ENCODE measurements at regions not wholly inside any gene's neighbourhood (a gene's known extent, or its start where the extent isn't known, plus 50 kb on each side); places are given as distances from the start of the nearest gene placed in this dataset.

DNA sequence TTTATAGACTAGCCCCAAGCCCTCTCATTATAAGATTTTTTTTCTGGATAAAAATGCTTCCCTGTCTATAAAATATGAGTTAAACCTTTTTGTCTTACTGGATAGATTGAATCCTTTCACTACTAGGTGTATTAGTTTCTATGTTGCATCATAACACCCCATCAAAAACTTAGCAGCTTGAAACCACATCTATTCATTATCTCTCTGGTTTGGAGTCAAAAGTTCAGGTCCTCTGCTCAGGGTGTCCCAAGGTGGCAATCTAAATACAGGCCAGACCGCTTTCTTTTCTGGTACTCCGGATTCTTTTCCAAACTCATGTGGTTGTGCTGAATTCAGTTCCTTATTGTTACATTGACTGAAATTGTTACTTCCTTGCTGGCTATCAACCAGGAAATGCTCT, 515.5 kb downstream of the PDHA2 start:
- Histone ChIP-seq H3K4me3 (ENCODE audit: insufficient read depth, low read depth, low read length) (no peak overlapping the region), H2BK5ac (ENCODE audit: low read depth, low read length, poor library complexity, severe bottlenecking) (no peak overlapping the region), H3K4me2 (ENCODE audit: low read depth, low read length) (no peak overlapping the region), H2AK9ac (replicated peaks; ENCODE audit: low read depth, low read length, poor library complexity) (no peak overlapping the region), H3K9me3 (ENCODE audit: control insufficient read depth, insufficient read depth, low read length) (peaks cover 1% of the 10 kb centered on the region; the same call in 1 of the 2 replicates), H2BK120ac (ENCODE audit: low read depth, low read length) (no peak overlapping the region), H3K4ac (ENCODE audit: low read depth, low read length) (no peak overlapping the region), H3K27ac (ENCODE audit: insufficient read depth, low read length) (no peak overlapping the region), H4K91ac (ENCODE audit: insufficient read depth, low read depth, low read length) (no peak overlapping the region), H3K79me1 (ENCODE audit: low read depth in 1 of 2, low read length in 2 of 2) (no peaks in the 10 kb centered on the region), H2AFZ (replicated peaks; ENCODE audit: low read length, poor library complexity) (no peak overlapping the region), H3K27me3 (ENCODE audit: control insufficient read depth, insufficient read depth, low read length) (no peaks in the 10 kb centered on the region), H2BK15ac (ENCODE audit: low read depth, low read length) (no peak overlapping the region), H3K9ac (ENCODE audit: low read depth, low read length) (no peak overlapping the region), H3K36me3 (ENCODE audit: control insufficient read depth, insufficient read depth, low read length) (no peaks in the 10 kb centered on the region), H3K14ac (replicated peaks; ENCODE audit: low read depth, low read length) (no peak overlapping the region), H3K23ac (ENCODE audit: low read depth, low read length) (no peak overlapping the region), H3K4me1 (ENCODE audit: control insufficient read depth, insufficient read depth, low read length) (no peaks in the 10 kb centered on the region), H2BK20ac (ENCODE audit: low read depth, low read length) (no peak overlapping the region), H4K5ac (ENCODE audit: low read depth, low read length) (no peak overlapping the region), H3K18ac (ENCODE audit: low read depth, low read length) (no peak overlapping the region), H3K56ac (ENCODE audit: extremely low read depth, insufficient read depth, low read length) (no peak overlapping the region), H4K8ac (ENCODE audit: low read depth in 2 of 2, low read length in 2 of 2) (no peak overlapping the region), H4K20me1 (ENCODE audit: insufficient read depth, low read length) (no peaks in the 10 kb centered on the region), H2AK5ac (ENCODE audit: low read depth, low read length) (no peak overlapping the region), H3K9me1 (ENCODE audit: insufficient read depth, low read length) (no peaks in the 10 kb centered on the region)
- TF ChIP-seq MAFK (IDR thresholded peaks at IDR 0.05; ENCODE audit: low read depth, low read length) (no peak), CEBPB (IDR thresholded peaks at IDR 0.05; ENCODE audit: low read depth, low read length) (no peak), CHD1 (IDR thresholded peaks at IDR 0.05; ENCODE audit: low read depth, low read length) (no peak), MXI1 (IDR thresholded peaks at IDR 0.05; ENCODE audit: borderline replicate concordance, low read depth, low read length) (no peak), BHLHE40 (IDR thresholded peaks at IDR 0.05; ENCODE audit: low read depth, low read length) (no peak), FOS (IDR thresholded peaks at IDR 0.05; ENCODE audit: low read depth, low read length) (no peak), MAZ (IDR thresholded peaks at IDR 0.05; ENCODE audit: borderline replicate concordance, low read depth, low read length) (no peak), RAD21 (IDR thresholded peaks at IDR 0.05; ENCODE audit: low read length) (no peak), RFX5 (IDR thresholded peaks at IDR 0.05; ENCODE audit: low read depth, low read length) (no peak)
- TF ChIP-seq, protein P1, sequence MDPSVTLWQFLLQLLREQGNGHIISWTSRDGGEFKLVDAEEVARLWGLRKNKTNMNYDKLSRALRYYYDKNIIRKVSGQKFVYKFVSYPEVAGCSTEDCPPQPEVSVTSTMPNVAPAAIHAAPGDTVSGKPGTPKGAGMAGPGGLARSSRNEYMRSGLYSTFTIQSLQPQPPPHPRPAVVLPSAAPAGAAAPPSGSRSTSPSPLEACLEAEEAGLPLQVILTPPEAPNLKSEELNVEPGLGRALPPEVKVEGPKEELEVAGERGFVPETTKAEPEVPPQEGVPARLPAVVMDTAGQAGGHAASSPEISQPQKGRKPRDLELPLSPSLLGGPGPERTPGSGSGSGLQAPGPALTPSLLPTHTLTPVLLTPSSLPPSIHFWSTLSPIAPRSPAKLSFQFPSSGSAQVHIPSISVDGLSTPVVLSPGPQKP (IDR thresholded peaks at IDR 0.05; ENCODE audit: borderline replicate concordance, low read depth, low read length), result no peak
- TF ChIP-seq, protein P2, sequence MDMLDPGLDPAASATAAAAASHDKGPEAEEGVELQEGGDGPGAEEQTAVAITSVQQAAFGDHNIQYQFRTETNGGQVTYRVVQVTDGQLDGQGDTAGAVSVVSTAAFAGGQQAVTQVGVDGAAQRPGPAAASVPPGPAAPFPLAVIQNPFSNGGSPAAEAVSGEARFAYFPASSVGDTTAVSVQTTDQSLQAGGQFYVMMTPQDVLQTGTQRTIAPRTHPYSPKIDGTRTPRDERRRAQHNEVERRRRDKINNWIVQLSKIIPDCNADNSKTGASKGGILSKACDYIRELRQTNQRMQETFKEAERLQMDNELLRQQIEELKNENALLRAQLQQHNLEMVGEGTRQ (IDR thresholded peaks at IDR 0.05; ENCODE audit: low read depth, low read length), result no peak
- no CpG with 5 or more reads among the region's 2 CpGs for WGBS, 2 experiments (ENCODE audit: extremely low coverage in 2 of 2, insufficient read length in 1 of 2)
- ATAC-seq (ENCODE audit: low read depth) (no peak), DNase-seq (no peak)
- intact Hi-C loops (cut with micrococcal nuclease) (no loop called here), dilution Hi-C loops (cut with HindIII; ENCODE audit: low sequenced_read_pairs, unreplicated experiment) (no loop called here), in situ Hi-C loops (cut with MboI; ENCODE audit: low sequenced_read_pairs) (no loop called here)
- ChIA-PET CTCF (no interaction called here), POLR2A (ENCODE audit: unreplicated experiment) (interaction anchor here (0.6 kb wide), 1 partner anchor 107 kb away, joined by 3 read pairs; no protein-coding TSS in a partner anchor)
- BruUV-seq (replicated peaks), result no TSS peak
